ENCODE measurements at regions not wholly inside any gene's neighbourhood (a gene's known extent, or its start where the extent isn't known, plus 50 kb on each side); places are given as distances from the start of the nearest gene placed in this dataset.

- TF ChIP-seq REST (IDR thresholded peaks at IDR 0.05; ENCODE audit: low read depth, low read length) (no peak), MXI1 (IDR thresholded peaks at IDR 0.05; ENCODE audit: low read depth, low read length) (no peak), YY1 (IDR thresholded peaks at IDR 0.05; ENCODE audit: low read depth) (no peak)
These were observed 201.5 kb downstream of the RGS3 start (continued) for GRCh38 chr9:113665064-113665463.

- whole genome bisulfite sequencing (ENCODE audit: low lambda C conversion rate), result 86% methylated on average over 7 of the region's 7 CpGs
- Histone ChIP-seq H3K27me3 (ENCODE audit: insufficient read depth) (no peaks in the 10 kb centered on the region), H3K4me1 (ENCODE audit: control insufficient read depth in 1 of 2, insufficient read depth in 2 of 2, low read depth in 1 of 2, low read length in 1 of 2) (peaks cover 0 to 3% of the 10 kb centered on the region in 2 experiments; a peak in 2 of 4 replicates), H2AFZ (ENCODE audit: low read depth) (no peak overlapping the region), H3K27ac (ENCODE audit: low read depth in 2 of 2, low read length in 1 of 2) (no peak overlapping the region), H3K4me2 (no peak overlapping the region), H3K79me2 (ENCODE audit: insufficient read depth) (no peaks in the 10 kb centered on the region), H3K36me3 (replicated peaks in 1 of 2; ENCODE audit: control insufficient read depth in 1 of 2, insufficient read depth in 2 of 2, low read length in 1 of 2) (no peaks in the 10 kb centered on the region), H3K9me2 (no peaks in the 10 kb centered on the region), H3K9me3 (0 out of 2 replicates have a peak, but pooled peaks cover 6% of the 10 kb centered on the region), H3K9ac (no peak overlapping the region), H3F3A (replicated peaks; ENCODE audit: insufficient read depth) (peaks cover 3% of the 10 kb centered on the region), H3K4me3 (ENCODE audit: low read depth in 2 of 2, low read length in 1 of 2) (no peak overlapping the region), H4K20me1 (ENCODE audit: insufficient read depth) (no peaks in the 10 kb centered on the region)
- ChIA-PET POLR2A (no interaction called here), CTCF (interaction anchor here (0.8 to 8.4 kb wide), 6 partner anchors 9 to 391 kb away, joined by 3 to 73 read pairs (median 18); no protein-coding TSS in a partner anchor)
- TF ChIP-seq GABPA (IDR thresholded peaks at IDR 0.05; ENCODE audit: low read depth), result no peak
- TF ChIP-seq RXRA (IDR thresholded peaks at IDR 0.05; ENCODE audit: borderline replicate concordance, low read depth), result no peak
- no peak for TF ChIP-seq FOSL2 (IDR thresholded peaks at IDR 0.05; ENCODE audit: borderline replicate concordance, low read depth)
- TF ChIP-seq YY1 (IDR thresholded peaks at IDR 0.05; ENCODE audit: low read depth), result no peak
- no peak for TF ChIP-seq RFX5 (IDR thresholded peaks at IDR 0.05; ENCODE audit: low read length)
- TF ChIP-seq CTCF (IDR thresholded peaks at IDR 0.05), result no peak
- TF ChIP-seq NFIC (IDR thresholded peaks at IDR 0.05; ENCODE audit: borderline replicate concordance), result no peak
- TF ChIP-seq FOXJ3 (CRISPR knock-in tag; IDR thresholded peaks at IDR 0.05), result no peak
- TF ChIP-seq RCOR1 (IDR thresholded peaks at IDR 0.05; ENCODE audit: low read length), result no peak
- no peak for TF ChIP-seq EZH2phosphoT487 (IDR thresholded peaks at IDR 0.05; ENCODE audit: borderline replicate concordance, low read depth)
- no peak for TF ChIP-seq TEAD4 (IDR thresholded peaks at IDR 0.05; ENCODE audit: borderline replicate concordance, insufficient read depth)
- DNase-seq, result no peak
These were observed 202.2 kb downstream of the RGS3 start for GRCh38 chr9:113665756-113666155.
